ENCODE measurements at regions not wholly inside any gene's neighbourhood (a gene's known extent, or its start where the extent isn't known, plus 50 kb on each side); places are given as distances from the start of the nearest gene placed in this dataset.

- Histone ChIP-seq H3T11ph (ENCODE audit: low read length) (no peak overlapping the region), H2BK20ac (ENCODE audit: low read depth, low read length, poor library complexity, severe bottlenecking) (no peak overlapping the region), H3K4ac (ENCODE audit: low read depth, low read length) (no peak overlapping the region), H3K9me3 (ENCODE audit: control insufficient read depth, low read depth, low read length) (no peaks in the 10 kb centered on the region), H4K8ac (replicated peaks; ENCODE audit: insufficient read length, low read depth, low read length) (no peak overlapping the region), H2AFZ (ENCODE audit: low read length) (no peak overlapping the region), H2BK15ac (ENCODE audit: low read depth, low read length) (no peak overlapping the region), H3K18ac (ENCODE audit: insufficient read length, low read depth, low read length) (no peak overlapping the region), H2BK120ac (ENCODE audit: low read depth, low read length, poor library complexity, severe bottlenecking) (no peak overlapping the region), H3K56ac (ENCODE audit: insufficient read length, low read depth, low read length) (no peak overlapping the region), H3K23ac (ENCODE audit: insufficient read length, low read depth, low read length) (no peak overlapping the region), H4K91ac (ENCODE audit: insufficient read length, low read depth, low read length) (no peak overlapping the region), H2AK5ac (ENCODE audit: insufficient read length, low read length) (no peak overlapping the region), H2BK5ac (ENCODE audit: insufficient read length, low read length) (no peak overlapping the region), H2BK12ac (ENCODE audit: insufficient read length, low read depth, low read length) (no peak overlapping the region), H3K23me2 (ENCODE audit: insufficient read length, low read depth, low read length, poor library complexity, severe bottlenecking) (no peaks in the 10 kb centered on the region), H3K27ac (ENCODE audit: insufficient read length, low read depth, low read length) (no peak overlapping the region), H3K4me1 (ENCODE audit: insufficient read depth, low read length) (no peaks in the 10 kb centered on the region), H4K20me1 (ENCODE audit: control insufficient read depth, insufficient read depth, insufficient read length) (no peaks in the 10 kb centered on the region), H3K4me2 (ENCODE audit: insufficient read depth, insufficient read length, low read length) (no peak overlapping the region), H3K79me2 (ENCODE audit: insufficient read depth, low read length) (no peaks in the 10 kb centered on the region), H3K27me3 (ENCODE audit: insufficient read depth, low read length) (no peaks in the 10 kb centered on the region), H3K9ac (ENCODE audit: extremely low read depth, insufficient read length, low read length) (no peak overlapping the region), H3K14ac (ENCODE audit: insufficient read depth, low read length) (no peak overlapping the region), H4K5ac (ENCODE audit: insufficient read length, low read depth, low read length) (no peak overlapping the region), H3K79me1 (ENCODE audit: insufficient read depth, low read depth, low read length, poor library complexity, severe bottlenecking) (no peaks in the 10 kb centered on the region)
- Mint-ChIP-seq H3K27ac (no peak overlapping the region), H3K4me3 (no peak overlapping the region), H3K9me3 (no peaks in the 10 kb centered on the region), H3K27me3 (ENCODE audit: low read depth) (peaks cover 2% of the 10 kb centered on the region), H3K36me3 (ENCODE audit: insufficient read depth in 1 of 3, low read depth in 3 of 3) (no peaks in the 10 kb centered on the region), H3K4me1 (no peaks in the 10 kb centered on the region)
- DNase-seq, result no peak
- TF ChIP-seq, protein P1, sequence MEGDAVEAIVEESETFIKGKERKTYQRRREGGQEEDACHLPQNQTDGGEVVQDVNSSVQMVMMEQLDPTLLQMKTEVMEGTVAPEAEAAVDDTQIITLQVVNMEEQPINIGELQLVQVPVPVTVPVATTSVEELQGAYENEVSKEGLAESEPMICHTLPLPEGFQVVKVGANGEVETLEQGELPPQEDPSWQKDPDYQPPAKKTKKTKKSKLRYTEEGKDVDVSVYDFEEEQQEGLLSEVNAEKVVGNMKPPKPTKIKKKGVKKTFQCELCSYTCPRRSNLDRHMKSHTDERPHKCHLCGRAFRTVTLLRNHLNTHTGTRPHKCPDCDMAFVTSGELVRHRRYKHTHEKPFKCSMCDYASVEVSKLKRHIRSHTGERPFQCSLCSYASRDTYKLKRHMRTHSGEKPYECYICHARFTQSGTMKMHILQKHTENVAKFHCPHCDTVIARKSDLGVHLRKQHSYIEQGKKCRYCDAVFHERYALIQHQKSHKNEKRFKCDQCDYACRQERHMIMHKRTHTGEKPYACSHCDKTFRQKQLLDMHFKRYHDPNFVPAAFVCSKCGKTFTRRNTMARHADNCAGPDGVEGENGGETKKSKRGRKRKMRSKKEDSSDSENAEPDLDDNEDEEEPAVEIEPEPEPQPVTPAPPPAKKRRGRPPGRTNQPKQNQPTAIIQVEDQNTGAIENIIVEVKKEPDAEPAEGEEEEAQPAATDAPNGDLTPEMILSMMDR (conservative IDR thresholded peaks at IDR 0.05), result no peak
- no CpG with 5 or more reads among the region's 3 CpGs for WGBS (ENCODE audit: extremely low coverage, insufficient read length, low lambda C conversion rate)
Observed at GRCh38 chr5:4802044-4802443, 338.1 kb upstream of the ADAMTS16 start.

Data from H9 (cell line).